Suprapubic skin (tissue), 4 donors: ENCODE measurements at regions not wholly inside any gene's neighbourhood (a gene's known extent, or its start where the extent isn't known, plus 50 kb on each side); places are given as distances from the start of the nearest gene placed in this dataset.

ENCODE experiments used
- DNase-seq, 2 donors: peaks; one replicate each; pipeline ENCODE4 v3.0.0-alpha.2; 2019; ENCODE audit warnings: low spot score in 2 of 2
- H3K27ac ChIP-seq: fragments of 200-600 bp; sonication (generic); one replicate; pipeline ENCODE4 v1.5.1; 2019
- H3K27me3 ChIP-seq: fragments of 200-600 bp; sonication (generic); one replicate; pipeline ENCODE4 v1.5.1; 2019
- H3K36me3 ChIP-seq: fragments of 200-600 bp; sonication (generic); one replicate; pipeline ENCODE4 v1.5.1; 2019
- H3K4me1 ChIP-seq: fragments of 200-600 bp; sonication (generic); one replicate; pipeline ENCODE4 v1.5.1; 2019
- H3K4me3 ChIP-seq: fragments of 200-600 bp; sonication (generic); one replicate; pipeline ENCODE4 v1.5.1; 2019; ENCODE audit warnings: mild to moderate bottlenecking
- H3K9me3 ChIP-seq: fragments of 200-600 bp; sonication (generic); one replicate; pipeline ENCODE4 v1.5.1; 2019
- EP300 ChIP-seq: sonication (generic); formaldehyde crosslinking; IDR thresholded peaks from one replicate; pipeline ENCODE4 v1.6.1; 2017; ENCODE audit warnings: antibody characterized with exemption
- POLR2A ChIP-seq, 2 donors: fragments of 450-650 bp; IDR thresholded peaks; one replicate each; pipeline ENCODE4 v1.6.1; 2017; ENCODE audit warnings: antibody characterized with exemption in 2 of 2, mild to moderate bottlenecking in 2 of 2, moderate library complexity in 2 of 2
- POLR2AphosphoS5 ChIP-seq, 3 donors: sonication (generic); formaldehyde crosslinking; IDR thresholded peaks; one replicate each; pipeline ENCODE4 v1.6.1; 2017; ENCODE audit warnings: antibody characterized with exemption in 3 of 3
- WGBS: methylation state at CpG from one replicate; pipeline ENCODE4 v1.1.5; 2018; 5-methylcytosine and 5-hydroxymethylcytosine counted together
- TF ChIP-seq, protein P1 (sequence below), 2 donors: fragments of 200-600 bp in 1 of 2; fragments of 450-650 bp in 1 of 2; sonication (generic) in 1 of 2; IDR thresholded peaks; one replicate each; pipeline ENCODE4 v1.5.1; 2016 to 2019; ENCODE audit warnings: antibody characterized with exemption in 2 of 2, mild to moderate bottlenecking in 1 of 2, moderate library complexity in 1 of 2

DNA sequence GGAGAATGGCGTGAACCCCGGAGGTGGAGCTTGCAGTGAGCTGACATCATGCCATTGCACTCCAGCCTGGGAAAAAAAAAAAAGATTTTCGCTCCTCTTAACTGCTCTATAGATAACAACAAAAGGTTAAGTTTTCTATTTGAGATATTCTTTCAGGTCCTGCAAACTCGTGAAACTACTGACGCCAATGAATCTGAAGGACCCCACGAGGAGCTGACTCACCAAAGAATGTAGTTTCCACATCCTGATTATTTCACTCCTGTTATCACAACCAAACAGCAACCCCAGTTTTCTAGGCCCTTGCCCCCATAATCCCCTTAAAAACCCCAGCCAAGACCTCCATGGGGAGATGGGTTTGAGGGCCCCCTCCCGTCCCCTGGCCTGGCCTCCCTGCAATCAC, 58.7 kb downstream of the OTOR start:
- Histone ChIP-seq H3K36me3 (no peaks in the 10 kb centered on the region), H3K4me1 (no peaks in the 10 kb centered on the region), H3K9me3 (no peaks in the 10 kb centered on the region), H3K4me3 (no peak overlapping the region), H3K27me3 (peaks cover 39% of the 10 kb centered on the region), H3K27ac (no peak overlapping the region)
- TF ChIP-seq EP300 (no peak), POLR2A (IDR thresholded peaks at IDR 0.05) (no peak), POLR2AphosphoS5 (IDR thresholded peaks at IDR 0.05) (no peak)
- TF ChIP-seq, protein P1, sequence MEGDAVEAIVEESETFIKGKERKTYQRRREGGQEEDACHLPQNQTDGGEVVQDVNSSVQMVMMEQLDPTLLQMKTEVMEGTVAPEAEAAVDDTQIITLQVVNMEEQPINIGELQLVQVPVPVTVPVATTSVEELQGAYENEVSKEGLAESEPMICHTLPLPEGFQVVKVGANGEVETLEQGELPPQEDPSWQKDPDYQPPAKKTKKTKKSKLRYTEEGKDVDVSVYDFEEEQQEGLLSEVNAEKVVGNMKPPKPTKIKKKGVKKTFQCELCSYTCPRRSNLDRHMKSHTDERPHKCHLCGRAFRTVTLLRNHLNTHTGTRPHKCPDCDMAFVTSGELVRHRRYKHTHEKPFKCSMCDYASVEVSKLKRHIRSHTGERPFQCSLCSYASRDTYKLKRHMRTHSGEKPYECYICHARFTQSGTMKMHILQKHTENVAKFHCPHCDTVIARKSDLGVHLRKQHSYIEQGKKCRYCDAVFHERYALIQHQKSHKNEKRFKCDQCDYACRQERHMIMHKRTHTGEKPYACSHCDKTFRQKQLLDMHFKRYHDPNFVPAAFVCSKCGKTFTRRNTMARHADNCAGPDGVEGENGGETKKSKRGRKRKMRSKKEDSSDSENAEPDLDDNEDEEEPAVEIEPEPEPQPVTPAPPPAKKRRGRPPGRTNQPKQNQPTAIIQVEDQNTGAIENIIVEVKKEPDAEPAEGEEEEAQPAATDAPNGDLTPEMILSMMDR (IDR thresholded peaks at IDR 0.05): no peak
- WGBS: 57% methylated on average over 7 of the region's 7 CpGs
- DNase-seq: no peak

DNA sequence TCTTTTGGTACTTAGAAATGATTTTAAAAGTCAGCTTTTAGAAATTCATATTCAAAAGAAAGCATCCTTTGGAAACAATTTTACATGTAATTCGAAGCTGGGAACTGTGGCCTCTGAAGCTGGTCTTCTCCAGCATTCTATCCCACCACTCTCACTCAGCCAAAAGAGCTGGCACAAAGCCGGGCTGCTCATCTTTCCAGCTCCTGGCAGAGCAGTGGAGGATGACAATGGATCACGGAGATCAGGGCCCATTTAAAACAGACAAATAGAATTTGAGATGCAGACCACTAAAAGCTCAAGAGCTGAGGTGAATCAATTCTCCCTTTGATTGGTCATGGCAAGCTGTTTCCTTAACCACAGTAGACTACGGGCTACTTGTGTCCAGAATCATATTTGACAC, 60.6 kb downstream of the OTOR start:
- DNase-seq: no peak
- H3K27ac ChIP-seq: no peak overlapping the region
- H3K9me3 ChIP-seq: no peaks in the 10 kb centered on the region
- no peaks in the 10 kb centered on the region for H3K36me3 ChIP-seq
- TF ChIP-seq, protein P1 (IDR thresholded peaks at IDR 0.05): no peak
- no peak for TF ChIP-seq POLR2A (IDR thresholded peaks at IDR 0.05)
- TF ChIP-seq EP300: no peak
- WGBS: 57% methylated on average over 4 of the region's 4 CpGs
- no peaks in the 10 kb centered on the region for H3K4me1 ChIP-seq
- peaks cover 26% of the 10 kb centered on the region for H3K27me3 ChIP-seq
- H3K4me3 ChIP-seq: no peak overlapping the region

DNA sequence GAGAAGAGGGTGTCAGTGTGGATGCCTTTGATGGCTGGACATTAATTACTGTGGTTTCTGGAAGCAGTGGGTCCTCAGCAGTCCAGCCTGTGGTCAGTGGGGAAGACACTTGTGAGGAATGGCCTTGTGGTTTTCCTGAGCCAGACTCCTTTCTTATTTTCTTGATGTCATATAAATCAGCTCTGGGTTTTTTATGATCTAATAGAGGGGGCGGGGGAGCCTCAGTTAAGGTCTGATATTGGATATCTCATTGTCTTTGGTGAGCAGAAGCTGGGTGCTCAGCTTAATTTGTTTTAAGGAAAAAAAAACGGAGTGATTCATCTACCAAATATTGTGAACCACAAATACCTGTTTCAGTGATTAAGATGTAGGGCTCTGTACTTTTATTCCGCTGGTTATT, 62.1 kb downstream of the OTOR start:
- Histone ChIP-seq H3K36me3 (no peaks in the 10 kb centered on the region), H3K9me3 (no peaks in the 10 kb centered on the region), H3K4me1 (no peaks in the 10 kb centered on the region), H3K27ac (no peak overlapping the region), H3K4me3 (no peak overlapping the region), H3K27me3 (peaks cover 26% of the 10 kb centered on the region)
- no peak for DNase-seq
- TF ChIP-seq, protein P1 (IDR thresholded peaks at IDR 0.05): no peak
- TF ChIP-seq EP300 (no peak), POLR2AphosphoS5 (IDR thresholded peaks at IDR 0.05) (no peak), POLR2A (IDR thresholded peaks at IDR 0.05) (no peak)
- 72% methylated on average over 3 of the region's 3 CpGs for WGBS

DNA sequence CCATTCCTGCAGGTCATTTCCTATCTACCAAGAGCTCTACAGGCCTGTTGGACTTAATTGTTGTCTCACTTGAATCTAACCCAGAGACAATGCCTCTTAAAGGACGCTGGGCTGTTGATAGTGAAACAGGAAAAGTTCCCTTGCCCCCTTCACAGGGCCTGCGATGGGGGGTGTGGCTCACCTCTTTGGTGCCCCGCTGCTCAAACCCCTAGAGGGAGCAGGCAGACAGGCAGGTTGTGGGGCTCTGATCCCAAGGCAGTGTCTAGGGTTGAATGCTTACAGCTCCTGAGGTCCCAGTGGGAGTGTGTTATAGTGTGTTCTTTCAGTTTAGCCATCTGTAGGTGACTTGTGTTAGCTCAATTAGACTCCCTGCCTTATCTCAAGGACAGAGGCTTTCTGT, 68.0 kb downstream of the OTOR start:
- Histone ChIP-seq H3K9me3 (no peaks in the 10 kb centered on the region), H3K4me1 (no peaks in the 10 kb centered on the region), H3K36me3 (no peaks in the 10 kb centered on the region), H3K27ac (no peak overlapping the region), H3K27me3 (peaks cover 11% of the 10 kb centered on the region), H3K4me3 (no peak overlapping the region)
- 30% methylated on average over 3 of the region's 3 CpGs for WGBS
- DNase-seq: no peak
- no peak for TF ChIP-seq POLR2A (IDR thresholded peaks at IDR 0.05)
- TF ChIP-seq, protein P1 (IDR thresholded peaks at IDR 0.05): no peak

DNA sequence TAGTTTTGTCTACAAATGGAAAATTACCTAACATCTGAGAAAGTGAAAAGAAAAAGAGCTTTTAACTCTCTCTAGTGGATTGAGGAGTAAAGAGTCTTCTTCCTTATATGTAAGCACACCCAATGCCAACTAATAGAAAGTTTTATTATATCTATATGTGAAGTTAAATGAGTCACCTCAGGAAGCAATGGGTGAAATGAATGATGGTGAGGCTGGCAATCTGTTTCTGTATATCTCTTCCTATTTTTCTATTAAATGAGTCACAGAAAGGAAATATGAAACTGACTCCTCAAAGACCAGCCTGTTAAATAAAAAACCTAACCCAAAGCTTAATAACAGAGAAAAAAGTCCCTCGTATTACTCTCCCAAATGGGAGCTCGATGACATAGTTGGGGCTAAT, 71.3 kb downstream of the OTOR start:
- Histone ChIP-seq H3K4me1 (no peaks in the 10 kb centered on the region), H3K9me3 (no peaks in the 10 kb centered on the region), H3K27ac (no peak overlapping the region), H3K4me3 (no peak overlapping the region), H3K27me3 (peaks cover 6% of the 10 kb centered on the region), H3K36me3 (no peaks in the 10 kb centered on the region)
- no peak for DNase-seq
- TF ChIP-seq EP300 (no peak), POLR2A (IDR thresholded peaks at IDR 0.05) (no peak), POLR2AphosphoS5 (IDR thresholded peaks at IDR 0.05) (no peak)
- TF ChIP-seq, protein P1 (IDR thresholded peaks at IDR 0.05): no peak
- 84% methylated on average over 2 of the region's 2 CpGs for WGBS
